B cell (primary cell): ENCODE measurements at regions not wholly inside any gene's neighbourhood (a gene's known extent, or its start where the extent isn't known, plus 50 kb on each side); places are given as distances from the start of the nearest gene placed in this dataset.

Experiments
- ATAC-seq: fragments of 200-7000 bp; cut with Tn5 transposase; one replicate; pipeline ENCODE4 v1.10.0; 2021; ENCODE audit warnings: low read depth, mild to moderate bottlenecking, moderate number of reproducible peaks, moderate library complexity
- CTCF ChIA-PET: fragments of 350-600 bp; sonication (Branson Sonifier 250); formaldehyde crosslinking; loops from one replicate; lab custom pipeline; 2021; ENCODE audit warnings: antibody characterized with exemption, inconsistent platforms; lab: Charles Lee
- POLR2A ChIA-PET: fragments of 350-600 bp; sonication (Branson Sonifier 250); formaldehyde crosslinking; loops from one replicate; lab custom pipeline; 2021; ENCODE audit warnings: antibody characterized with exemption; lab: Charles Lee
- DNase-seq: peaks from one replicate; pipeline ENCODE4 v3.0.0; 2013
- H2AFZ ChIP-seq: 2 replicates; pipeline ENCODE4 v1.6.1; 2012; ENCODE audit warnings: mild to moderate bottlenecking, low read depth, low read length; ENCODE audit not compliant: insufficient read depth, poor library complexity, severe bottlenecking
- H3K27ac ChIP-seq, 2 donors: 1 replicate in 1 of 2; 2 replicates in 1 of 2; pipeline ENCODE4 v1.5.1; 2012 to 2013; ENCODE audit warnings: low read length in 2 of 2, mild to moderate bottlenecking in 2 of 2, moderate library complexity in 1 of 2
- H3K27me3 ChIP-seq, 4 experiments: fragments of 200-600 bp in 1 of 4; sonication (generic) in 1 of 4; replicated peaks in 1 of 4; 1 replicate in 2 of 4; 2 replicates in 2 of 4; pipeline versions ENCODE4 v1.6.1 to v1.7.0; 2013 to 2016; ENCODE audit warnings: low read length in 3 of 4, mild to moderate bottlenecking in 2 of 4, mixed read lengths in 1 of 4, moderate library complexity in 1 of 4; ENCODE audit not compliant: insufficient read depth in 4 of 4, control insufficient read depth in 3 of 4; ENCODE audit errors: control extremely low read depth in 1 of 4
- H3K36me3 ChIP-seq, 2 experiments: replicated peaks in 1 of 2; 1 replicate in 1 of 2; 2 replicates in 1 of 2; pipeline versions ENCODE4 v1.6.1 to v1.7.1; 2013; ENCODE audit warnings: low read length in 1 of 2; ENCODE audit not compliant: insufficient read depth in 2 of 2, control insufficient read depth in 1 of 2; ENCODE audit errors: control extremely low read depth in 1 of 2, extremely low read depth in 1 of 2
- H3K4me1 ChIP-seq, 2 donors: fragments of 200-600 bp in 1 of 2; sonication (generic) in 1 of 2; 1 replicate in 1 of 2; 2 replicates in 1 of 2; pipeline versions ENCODE4 v1.5.1 to v1.6.1; 2013 to 2017; ENCODE audit warnings: low read length in 2 of 2; ENCODE audit not compliant: control insufficient read depth in 2 of 2, insufficient read depth in 2 of 2
- H3K4me2 ChIP-seq: replicated peaks from 2 replicates; pipeline ENCODE3; 2012; ENCODE audit warnings: mild to moderate bottlenecking, low read depth, low read length; ENCODE audit not compliant: poor library complexity, severe bottlenecking
- H3K4me3 ChIP-seq, 5 experiments: fragments of 200-600 bp in 1 of 5; sonication (generic) in 1 of 5; 1 replicate in 3 of 5; 2 replicates in 2 of 5; pipeline versions ENCODE4 v1.5.1 to v1.7.0; 2011 to 2016; ENCODE audit warnings: low read length in 4 of 5, mild to moderate bottlenecking in 4 of 5, low read depth in 2 of 5, control low read depth in 1 of 5, moderate library complexity in 1 of 5; ENCODE audit not compliant: insufficient read depth in 1 of 5; ENCODE audit errors: control extremely low read depth in 1 of 5, extremely low read depth in 1 of 5
- H3K79me2 ChIP-seq: fragments of 200-600 bp; sonication (generic); one replicate; pipeline ENCODE4 v1.6.0; 2016; ENCODE audit warnings: low read length; ENCODE audit not compliant: control insufficient read depth, insufficient read depth
- H3K9ac ChIP-seq: fragments of 200-600 bp; sonication (generic); 2 replicates; pipeline ENCODE4 v1.6.1; 2017; ENCODE audit warnings: mild to moderate bottlenecking, low read length, moderate library complexity
- H3K9me3 ChIP-seq, 3 donors: one replicate each; pipeline versions ENCODE4 v1.6.1 to v1.7.1; 2013; ENCODE audit warnings: low read length in 2 of 3; ENCODE audit not compliant: control insufficient read depth in 2 of 3, insufficient read depth in 1 of 3; ENCODE audit errors: control extremely low read depth in 1 of 3
- H4K20me1 ChIP-seq: 2 replicates; pipeline ENCODE4 v1.6.0; 2012; ENCODE audit warnings: mild to moderate bottlenecking, low read length; ENCODE audit not compliant: insufficient read depth, control insufficient read depth, poor library complexity, severe bottlenecking
- H3K27ac Mint-ChIP-seq: one replicate; pipeline ENCODE4 v1.8.0; 2021; ENCODE audit warnings: mixed read lengths
- H3K27me3 Mint-ChIP-seq: one replicate; pipeline ENCODE4 v1.8.0; 2021; ENCODE audit warnings: mixed read lengths
- H3K4me1 Mint-ChIP-seq: one replicate; pipeline ENCODE4 v1.8.0; 2021; ENCODE audit warnings: mixed read lengths
- H3K4me3 Mint-ChIP-seq: one replicate; pipeline ENCODE4 v1.8.0; 2021; ENCODE audit warnings: mixed read lengths
- H3K9me3 Mint-ChIP-seq: one replicate; pipeline ENCODE4 v1.8.0; 2022; ENCODE audit warnings: mixed read lengths; ENCODE audit not compliant: insufficient read depth
- EZH2 ChIP-seq: IDR thresholded peaks from 2 replicates; pipeline ENCODE4 v1.6.1; 2012; ENCODE audit warnings: borderline replicate concordance, low read depth, mild to moderate bottlenecking, moderate library complexity, low read length; ENCODE audit not compliant: insufficient read depth, poor library complexity, severe bottlenecking
- WGBS: methylation state at CpG from one replicate; pipeline ENCODE4 v1.1.5; 2013; ENCODE audit warnings: missing lambda C conversion rate; ENCODE audit not compliant: insufficient coverage; 5-methylcytosine and 5-hydroxymethylcytosine counted together
- intact Hi-C: fragments of 100-400 bp; cut with micrococcal nuclease; formaldehyde crosslinking; loops from one replicate; pipeline ENCODE4 v1.10.0; 2022
- TF ChIP-seq, protein P1 (sequence below): fragments of 200-600 bp; IDR thresholded peaks from one replicate; pipeline ENCODE4 v1.8.0; 2022; ENCODE audit warnings: antibody characterized with exemption, mild to moderate bottlenecking

DNA sequence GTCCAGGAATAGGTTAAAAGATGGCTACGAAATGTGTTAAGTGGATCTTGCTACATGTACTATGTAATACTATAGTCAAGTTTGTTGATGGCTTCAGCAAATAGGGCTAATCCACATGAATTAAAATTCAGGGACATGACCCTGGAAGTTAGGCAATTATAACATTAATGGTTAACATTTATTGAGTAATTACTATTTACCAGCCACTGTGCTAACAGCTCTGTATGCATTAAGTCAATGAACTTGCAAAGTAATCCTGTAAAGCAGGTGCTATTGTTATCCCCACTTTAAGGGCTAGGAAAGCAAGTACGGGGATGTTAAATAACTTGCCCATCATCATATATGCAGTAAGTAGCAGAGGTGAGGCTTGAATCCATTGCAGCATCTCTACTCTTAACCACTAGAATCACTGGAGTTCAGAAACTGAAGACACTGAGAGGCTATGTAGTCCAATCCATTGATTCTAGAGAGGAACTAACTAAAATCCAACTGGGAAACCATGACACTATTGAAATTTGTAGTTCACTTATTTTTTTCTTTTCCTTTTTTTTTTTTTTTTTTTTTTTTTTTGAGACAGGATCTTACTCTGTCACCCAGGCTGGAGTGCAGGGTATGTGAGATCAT lies 77.5 kb upstream of the SPINK5 start:
- H2AFZ ChIP-seq: no peak overlapping the region
- H3K4me3 Mint-ChIP-seq: no peak overlapping the region
- no peaks in the 10 kb centered on the region for H3K9me3 ChIP-seq
- no peak overlapping the region for H3K9ac ChIP-seq
- H3K4me1 Mint-ChIP-seq: no peaks in the 10 kb centered on the region
- H3K4me1 ChIP-seq: no peaks in the 10 kb centered on the region
- H3K9me3 Mint-ChIP-seq: no peaks in the 10 kb centered on the region
- ATAC-seq: no peak
- no peaks in the 10 kb centered on the region for H4K20me1 ChIP-seq
- H3K4me2 ChIP-seq: no peak overlapping the region
- H3K27me3 Mint-ChIP-seq: no peaks in the 10 kb centered on the region
- DNase-seq: no peak
- WGBS: no CpG with 5 or more reads among the region's 2 CpGs
- POLR2A ChIA-PET: no interaction called here
- no peak overlapping the region for H3K27ac ChIP-seq
- TF ChIP-seq EZH2: no peak
- TF ChIP-seq, protein P1, sequence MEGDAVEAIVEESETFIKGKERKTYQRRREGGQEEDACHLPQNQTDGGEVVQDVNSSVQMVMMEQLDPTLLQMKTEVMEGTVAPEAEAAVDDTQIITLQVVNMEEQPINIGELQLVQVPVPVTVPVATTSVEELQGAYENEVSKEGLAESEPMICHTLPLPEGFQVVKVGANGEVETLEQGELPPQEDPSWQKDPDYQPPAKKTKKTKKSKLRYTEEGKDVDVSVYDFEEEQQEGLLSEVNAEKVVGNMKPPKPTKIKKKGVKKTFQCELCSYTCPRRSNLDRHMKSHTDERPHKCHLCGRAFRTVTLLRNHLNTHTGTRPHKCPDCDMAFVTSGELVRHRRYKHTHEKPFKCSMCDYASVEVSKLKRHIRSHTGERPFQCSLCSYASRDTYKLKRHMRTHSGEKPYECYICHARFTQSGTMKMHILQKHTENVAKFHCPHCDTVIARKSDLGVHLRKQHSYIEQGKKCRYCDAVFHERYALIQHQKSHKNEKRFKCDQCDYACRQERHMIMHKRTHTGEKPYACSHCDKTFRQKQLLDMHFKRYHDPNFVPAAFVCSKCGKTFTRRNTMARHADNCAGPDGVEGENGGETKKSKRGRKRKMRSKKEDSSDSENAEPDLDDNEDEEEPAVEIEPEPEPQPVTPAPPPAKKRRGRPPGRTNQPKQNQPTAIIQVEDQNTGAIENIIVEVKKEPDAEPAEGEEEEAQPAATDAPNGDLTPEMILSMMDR: no peak
- no peaks in the 10 kb centered on the region for H3K27me3 ChIP-seq
- intact Hi-C loops: no loop called here
- H3K4me3 ChIP-seq: no peak overlapping the region
- CTCF ChIA-PET: no interaction called here
- no peak overlapping the region for H3K27ac Mint-ChIP-seq
- no peaks in the 10 kb centered on the region for H3K79me2 ChIP-seq
- no peaks in the 10 kb centered on the region for H3K36me3 ChIP-seq

DNA sequence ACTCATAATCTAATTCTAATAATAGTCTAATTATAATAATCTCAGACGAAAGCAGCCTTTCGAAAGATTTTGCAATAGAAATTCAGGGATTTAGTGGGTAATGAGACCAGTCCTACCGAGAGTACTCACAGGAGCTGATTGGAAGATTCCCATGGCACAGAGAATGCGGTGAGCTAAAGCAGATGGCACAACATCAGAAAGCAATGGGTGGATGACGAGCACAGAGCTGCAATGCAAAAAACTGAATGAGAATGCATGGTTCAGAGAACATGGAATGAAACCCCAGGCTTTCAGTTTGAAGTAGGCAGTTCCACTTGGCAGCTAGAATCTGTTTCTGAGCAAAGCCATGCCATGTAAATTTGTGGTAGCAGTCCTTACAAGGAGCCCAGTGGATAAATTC lies 78.2 kb upstream of the SPINK5 start:
- intact Hi-C loops: no loop called here
- DNase-seq: no peak

More for the DNA sequence above, 78.2 kb upstream of the SPINK5 start:
- Mint-ChIP-seq H3K27me3 (no peaks in the 10 kb centered on the region), H3K9me3 (no peaks in the 10 kb centered on the region), H3K4me1 (no peaks in the 10 kb centered on the region), H3K4me3 (no peak overlapping the region), H3K27ac (no peak overlapping the region)
- Histone ChIP-seq H3K9ac (no peak overlapping the region), H3K4me1 (no peaks in the 10 kb centered on the region), H3K4me2 (no peak overlapping the region), H2AFZ (no peak overlapping the region), H3K4me3 (no peak overlapping the region), H3K36me3 (no peaks in the 10 kb centered on the region), H3K9me3 (no peaks in the 10 kb centered on the region), H4K20me1 (no peaks in the 10 kb centered on the region), H3K27ac (no peak overlapping the region), H3K79me2 (no peaks in the 10 kb centered on the region), H3K27me3 (no peaks in the 10 kb centered on the region)
- TF ChIP-seq EZH2: no peak
- TF ChIP-seq, protein P1: no peak
- ChIA-PET POLR2A (no interaction called here), CTCF (no interaction called here)
- no peak for ATAC-seq
- WGBS: 88% methylated on average over 4 of the region's 5 CpGs
